ENCODE measurements at regions not wholly inside any gene's neighbourhood (a gene's known extent, or its start where the extent isn't known, plus 50 kb on each side); places are given as distances from the start of the nearest gene placed in this dataset.

GRCh38 chr14:100981809-100982208 is 78.3 kb upstream of the RTL1 start:
- Histone ChIP-seq H3K4me1 (ENCODE audit: control insufficient read depth in 1 of 2, insufficient read depth in 1 of 2, low read depth in 1 of 2, low read length in 1 of 2) (no peaks in the 10 kb centered on the region), H3K27me3 (peaks cover 9% of the 10 kb centered on the region), H3K36me3 (no peaks in the 10 kb centered on the region), H3K4me3 (ENCODE audit: low read depth in 1 of 2, low read length in 1 of 2) (no peak overlapping the region), H3K9me3 (no peaks in the 10 kb centered on the region), H3K27ac (no peak overlapping the region)
- TF ChIP-seq, protein P1, sequence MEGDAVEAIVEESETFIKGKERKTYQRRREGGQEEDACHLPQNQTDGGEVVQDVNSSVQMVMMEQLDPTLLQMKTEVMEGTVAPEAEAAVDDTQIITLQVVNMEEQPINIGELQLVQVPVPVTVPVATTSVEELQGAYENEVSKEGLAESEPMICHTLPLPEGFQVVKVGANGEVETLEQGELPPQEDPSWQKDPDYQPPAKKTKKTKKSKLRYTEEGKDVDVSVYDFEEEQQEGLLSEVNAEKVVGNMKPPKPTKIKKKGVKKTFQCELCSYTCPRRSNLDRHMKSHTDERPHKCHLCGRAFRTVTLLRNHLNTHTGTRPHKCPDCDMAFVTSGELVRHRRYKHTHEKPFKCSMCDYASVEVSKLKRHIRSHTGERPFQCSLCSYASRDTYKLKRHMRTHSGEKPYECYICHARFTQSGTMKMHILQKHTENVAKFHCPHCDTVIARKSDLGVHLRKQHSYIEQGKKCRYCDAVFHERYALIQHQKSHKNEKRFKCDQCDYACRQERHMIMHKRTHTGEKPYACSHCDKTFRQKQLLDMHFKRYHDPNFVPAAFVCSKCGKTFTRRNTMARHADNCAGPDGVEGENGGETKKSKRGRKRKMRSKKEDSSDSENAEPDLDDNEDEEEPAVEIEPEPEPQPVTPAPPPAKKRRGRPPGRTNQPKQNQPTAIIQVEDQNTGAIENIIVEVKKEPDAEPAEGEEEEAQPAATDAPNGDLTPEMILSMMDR (IDR thresholded peaks at IDR 0.05): no peak

DNA sequence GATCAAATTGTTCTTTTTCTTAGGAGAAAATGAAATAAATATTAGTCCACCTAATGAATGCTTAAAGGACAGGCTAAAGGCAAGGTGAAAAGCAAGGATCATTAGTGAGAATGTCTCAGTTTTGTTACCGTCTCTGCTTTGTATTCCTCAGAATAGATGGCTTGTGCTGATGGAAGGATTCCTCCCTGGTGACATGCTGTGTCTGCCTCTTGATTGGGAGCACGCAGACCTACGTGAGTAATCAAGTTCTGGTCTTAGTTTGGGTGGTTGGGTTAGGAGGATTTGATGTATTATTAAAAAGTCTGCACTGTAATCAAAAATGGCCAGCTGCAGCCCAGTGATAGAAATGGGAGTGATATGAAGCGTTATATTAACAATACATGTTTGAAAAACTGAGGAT is 78.8 kb upstream of the RTL1 start:
- Histone ChIP-seq H3K4me3 (ENCODE audit: low read depth in 1 of 2, low read length in 1 of 2) (no peak overlapping the region), H3K27ac (no peak overlapping the region), H3K36me3 (no peaks in the 10 kb centered on the region), H3K9me3 (no peaks in the 10 kb centered on the region), H3K4me1 (ENCODE audit: control insufficient read depth in 1 of 2, insufficient read depth in 1 of 2, low read depth in 1 of 2, low read length in 1 of 2) (no peaks in the 10 kb centered on the region), H3K27me3 (peaks cover 8% of the 10 kb centered on the region)
- TF ChIP-seq, protein P1 (IDR thresholded peaks at IDR 0.05): no peak

- Histone ChIP-seq H3K4me3 (ENCODE audit: low read depth in 1 of 2, low read length in 1 of 2) (no peak overlapping the region), H3K36me3 (no peaks in the 10 kb centered on the region), H3K27me3 (peaks cover 8% of the 10 kb centered on the region), H3K9me3 (no peaks in the 10 kb centered on the region), H3K27ac (no peak overlapping the region), H3K4me1 (ENCODE audit: control insufficient read depth in 1 of 2, insufficient read depth in 1 of 2, low read depth in 1 of 2, low read length in 1 of 2) (no peaks in the 10 kb centered on the region)
- TF ChIP-seq, protein P1 (IDR thresholded peaks at IDR 0.05): no peak
Measured at GRCh38 chr14:100982762-100983161, 79.2 kb upstream of the RTL1 start.

- TF ChIP-seq, protein P1 (IDR thresholded peaks at IDR 0.05): no peak
- Histone ChIP-seq H3K36me3 (no peaks in the 10 kb centered on the region), H3K4me1 (ENCODE audit: control insufficient read depth in 1 of 2, insufficient read depth in 1 of 2, low read depth in 1 of 2, low read length in 1 of 2) (no peaks in the 10 kb centered on the region), H3K9me3 (no peaks in the 10 kb centered on the region), H3K4me3 (ENCODE audit: low read depth in 1 of 2, low read length in 1 of 2) (no peak overlapping the region), H3K27me3 (peaks cover 8% of the 10 kb centered on the region), H3K27ac (no peak overlapping the region)
Measured at GRCh38 chr14:100983710-100984109, 80.2 kb upstream of the RTL1 start.

DNA sequence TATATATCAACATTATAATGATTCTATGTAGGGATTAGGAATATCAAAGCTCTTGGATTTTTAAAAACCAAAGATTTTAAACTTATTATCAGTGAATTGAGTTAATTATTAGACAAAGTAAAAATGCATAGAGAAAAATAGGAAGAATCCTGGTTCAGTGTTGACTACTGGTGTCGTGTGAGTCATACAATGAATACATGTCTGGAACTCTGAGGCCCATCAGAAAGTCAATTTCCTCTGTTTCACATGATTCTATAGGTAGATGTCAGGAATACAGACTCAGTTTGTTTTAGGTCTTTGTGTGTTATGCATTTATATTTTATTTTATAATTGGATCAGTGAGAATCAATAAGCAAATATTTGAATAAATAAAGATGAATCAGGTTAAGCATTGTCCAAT is 84.5 kb upstream of the RTL1 start:
- no peak overlapping the region for H3K27ac ChIP-seq

More for the DNA sequence above, 84.5 kb upstream of the RTL1 start:
- no peaks in the 10 kb centered on the region for H3K36me3 ChIP-seq
- no peaks in the 10 kb centered on the region for H3K4me1 ChIP-seq (ENCODE audit: control insufficient read depth in 1 of 2, insufficient read depth in 1 of 2, low read depth in 1 of 2, low read length in 1 of 2)
- TF ChIP-seq, protein P1 (IDR thresholded peaks at IDR 0.05): no peak
- no peak overlapping the region for H3K4me3 ChIP-seq (ENCODE audit: low read depth in 1 of 2, low read length in 1 of 2)
- H3K9me3 ChIP-seq: peaks cover 3% of the 10 kb centered on the region
- H3K27me3 ChIP-seq: peaks cover 6% of the 10 kb centered on the region
